DOHH2 (cell line): ENCODE measurements at regions not wholly inside any gene's neighbourhood (a gene's known extent, or its start where the extent isn't known, plus 50 kb on each side); places are given as distances from the start of the nearest gene placed in this dataset.

Experiments
- H3F3A ChIP-seq: fragments of 200-600 bp; sonication (generic), shearing (Covaris generic); 2 replicates; pipeline ENCODE4 v1.6.0; 2016; ENCODE audit warnings: antibody characterized with exemption, mild to moderate bottlenecking; ENCODE audit not compliant: control insufficient read depth, insufficient read depth
- H3K27ac ChIP-seq: fragments of 200-600 bp; sonication (generic); 2 replicates; pipeline ENCODE4 v1.5.1; 2014; ENCODE audit warnings: low read depth, mild to moderate bottlenecking, low read length, moderate library complexity
- H3K27me3 ChIP-seq: fragments of 200-600 bp; sonication (generic); 2 replicates; pipeline ENCODE4 v1.6.1; 2014; ENCODE audit warnings: mild to moderate bottlenecking, low read length, mixed read lengths; ENCODE audit not compliant: control insufficient read depth
- H3K36me3 ChIP-seq: fragments of 200-600 bp; sonication (generic); 2 replicates; pipeline ENCODE4 v1.6.1; 2014; ENCODE audit warnings: mild to moderate bottlenecking, low read length, moderate library complexity, mixed read lengths; ENCODE audit not compliant: control insufficient read depth
- H3K4me1 ChIP-seq: fragments of 200-600 bp; sonication (generic); 2 replicates; pipeline ENCODE4 v1.6.1; 2014; ENCODE audit warnings: mild to moderate bottlenecking, low read length, mixed read lengths; ENCODE audit not compliant: control insufficient read depth
- H3K4me2 ChIP-seq: fragments of 200-600 bp; sonication (generic); 2 replicates; pipeline ENCODE4 v1.6.0; 2014; ENCODE audit warnings: mild to moderate bottlenecking, low read length, moderate library complexity
- H3K4me3 ChIP-seq: fragments of 200-600 bp; sonication (generic); 2 replicates; pipeline ENCODE4 v1.5.1; 2014; ENCODE audit warnings: mild to moderate bottlenecking, low read length, mixed read lengths
- H3K79me2 ChIP-seq: fragments of 200-600 bp; sonication (generic); 2 replicates; pipeline ENCODE4 v1.6.1; 2014; ENCODE audit warnings: mild to moderate bottlenecking, low read length, mixed read lengths; ENCODE audit not compliant: control insufficient read depth
- H3K9me2 ChIP-seq: fragments of 200-600 bp; sonication (generic); replicated peaks from 2 replicates; pipeline ENCODE4 v1.6.1; 2014; ENCODE audit warnings: mild to moderate bottlenecking, low read length, mixed read lengths; ENCODE audit not compliant: control insufficient read depth
- H3K9me3 ChIP-seq: fragments of 200-600 bp; sonication (generic); 2 replicates; pipeline ENCODE4 v1.6.1; 2014; ENCODE audit warnings: antibody characterized with exemption, low read length, mixed read lengths; ENCODE audit not compliant: control insufficient read depth, insufficient read depth
- H4K20me1 ChIP-seq: fragments of 200-600 bp; sonication (generic); 2 replicates; pipeline ENCODE4 v1.6.0; 2014; ENCODE audit warnings: low read depth, mild to moderate bottlenecking, antibody characterized with exemption, low read length, moderate library complexity; ENCODE audit not compliant: control insufficient read depth, insufficient read depth
- CTCF ChIP-seq: fragments of 200-600 bp; sonication (generic); IDR thresholded peaks from one replicate; pipeline ENCODE4 v1.5.1; 2014; ENCODE audit warnings: antibody characterized with exemption, mild to moderate bottlenecking, low read depth, low read length; ENCODE audit not compliant: poor library complexity, severe bottlenecking
- EZH2phosphoT487 ChIP-seq: fragments of 200-600 bp; sonication (generic); IDR thresholded peaks from 2 replicates; pipeline ENCODE4 v1.6.1; 2017; ENCODE audit warnings: borderline replicate concordance, mild to moderate bottlenecking, antibody characterized with exemption, low read length, moderate library complexity, mixed read lengths

- no peaks in the 10 kb centered on the region for H3F3A ChIP-seq
- H4K20me1 ChIP-seq = no peaks in the 10 kb centered on the region
- no peaks in the 10 kb centered on the region for H3K27me3 ChIP-seq
- no peak overlapping the region for H3K4me3 ChIP-seq
- no peaks in the 10 kb centered on the region for H3K9me2 ChIP-seq
- no peaks in the 10 kb centered on the region for H3K9me3 ChIP-seq
- TF ChIP-seq CTCF (no peak), EZH2phosphoT487 (no peak)
- H3K4me1 ChIP-seq = no peaks in the 10 kb centered on the region
- H3K36me3 ChIP-seq = no peaks in the 10 kb centered on the region
- no peaks in the 10 kb centered on the region for H3K79me2 ChIP-seq
- no peak overlapping the region for H3K4me2 ChIP-seq
- H3K27ac ChIP-seq = no peak overlapping the region
Observed at GRCh38 chr7:19920166-19920565, 146.7 kb upstream of the TMEM196 start.

- no peaks in the 10 kb centered on the region for H3K4me1 ChIP-seq
- H3K4me2 ChIP-seq = no peak overlapping the region
- H3K27me3 ChIP-seq = no peaks in the 10 kb centered on the region
- no peaks in the 10 kb centered on the region for H4K20me1 ChIP-seq
- H3K27ac ChIP-seq = no peak overlapping the region
- H3K36me3 ChIP-seq = no peaks in the 10 kb centered on the region
- H3K9me3 ChIP-seq = no peaks in the 10 kb centered on the region
- H3K79me2 ChIP-seq = no peaks in the 10 kb centered on the region
- H3K4me3 ChIP-seq = no peak overlapping the region
- no peaks in the 10 kb centered on the region for H3K9me2 ChIP-seq
- H3F3A ChIP-seq = no peaks in the 10 kb centered on the region
- TF ChIP-seq EZH2phosphoT487 (no peak), CTCF (no peak)
Observed at GRCh38 chr7:19919261-19920095, 146.1 kb upstream of the TMEM196 start.

- Histone ChIP-seq H3K4me3 (no peak overlapping the region), H3K4me1 (no peaks in the 10 kb centered on the region), H4K20me1 (no peaks in the 10 kb centered on the region), H3F3A (no peaks in the 10 kb centered on the region), H3K9me3 (no peaks in the 10 kb centered on the region), H3K79me2 (no peaks in the 10 kb centered on the region), H3K4me2 (no peak overlapping the region), H3K27me3 (no peaks in the 10 kb centered on the region), H3K27ac (no peak overlapping the region), H3K9me2 (no peaks in the 10 kb centered on the region), H3K36me3 (no peaks in the 10 kb centered on the region)
- no peak for TF ChIP-seq EZH2phosphoT487
- no peak for TF ChIP-seq CTCF
Observed at GRCh38 chr7:19916046-19916445, 142.6 kb upstream of the TMEM196 start.
